GM18517 (cell line): ENCODE measurements at regions not wholly inside any gene's neighbourhood (a gene's known extent, or its start where the extent isn't known, plus 50 kb on each side); places are given as distances from the start of the nearest gene placed in this dataset.

Experiments
- ATAC-seq: cut with Tn5 transposase; IDR thresholded peaks from one replicate; pipeline ENCODE4 v1.9.1; 2021; ENCODE audit warnings: mild to moderate bottlenecking, moderate library complexity; ENCODE audit not compliant: unreplicated experiment

DNA sequence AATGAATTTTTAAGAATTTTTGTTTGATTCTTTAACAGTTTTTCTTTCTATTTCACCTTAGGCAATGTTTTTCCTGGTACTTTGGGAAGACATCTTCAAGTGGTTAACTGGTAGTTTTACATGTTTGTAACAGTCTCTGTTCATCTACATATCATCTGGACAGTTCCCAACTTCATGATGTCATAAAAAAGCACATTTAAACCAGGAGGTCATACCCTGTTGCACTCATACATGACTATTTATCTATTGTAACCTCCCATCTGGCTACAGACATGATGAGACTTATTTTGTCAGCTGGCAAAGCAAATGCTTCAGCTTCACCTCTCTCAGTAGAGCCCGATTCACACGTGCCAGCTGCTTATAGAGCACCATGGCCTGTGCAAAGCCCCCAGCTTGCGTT lies 99.8 kb upstream of the YPEL5 start:
- ATAC-seq, result no peak

DNA sequence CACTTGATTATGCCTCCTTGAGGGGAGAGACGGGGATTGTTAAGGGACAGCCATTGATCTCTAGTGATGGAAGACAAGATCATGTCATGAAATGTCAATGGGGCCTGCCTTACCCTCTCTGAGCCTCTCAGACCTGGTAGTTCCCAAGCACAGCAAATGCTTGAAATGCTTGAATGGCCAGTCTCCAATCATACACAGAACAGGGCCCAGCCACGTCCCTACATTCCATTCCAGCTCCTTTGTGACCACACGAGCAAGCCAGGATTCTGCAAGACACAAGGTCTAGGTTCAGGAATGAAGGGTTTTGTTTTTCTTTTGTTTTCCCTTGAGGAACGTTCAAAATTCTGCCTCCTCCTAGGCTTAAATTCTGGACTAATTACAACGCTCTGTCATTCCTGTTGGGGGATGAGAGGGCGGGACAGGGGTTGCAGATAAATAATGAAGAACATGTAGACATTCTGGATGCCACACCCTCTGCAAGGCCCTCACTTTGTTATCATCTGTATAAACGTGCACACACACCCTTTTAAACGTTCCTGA lies 98.1 kb upstream of the YPEL5 start:
- no peak for ATAC-seq

DNA sequence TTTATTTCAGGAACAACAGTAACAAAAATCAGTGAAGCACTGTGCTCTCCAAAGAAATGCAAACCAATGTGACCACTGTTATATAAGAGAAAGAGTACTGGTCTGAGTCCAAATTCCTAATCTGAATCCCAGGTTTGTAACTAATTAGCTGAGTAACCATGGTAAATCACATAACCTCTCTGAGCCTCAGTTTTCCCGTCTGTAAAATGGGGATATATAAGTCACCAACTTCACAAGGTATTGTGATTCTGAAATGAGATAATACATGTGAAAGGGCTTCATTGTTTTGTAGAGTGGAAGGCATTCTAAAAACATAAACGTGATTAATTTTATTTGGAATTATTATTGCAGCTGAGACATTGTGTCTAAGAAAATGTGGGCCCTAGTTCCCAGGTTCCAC lies 91.3 kb upstream of the YPEL5 start:
- no peak for ATAC-seq

GRCh38 chr2:30060562-30060961 lies 86.2 kb upstream of the YPEL5 start:
- ATAC-seq, result no peak

- ATAC-seq, result no peak
These were observed 78.7 kb upstream of the YPEL5 start for GRCh38 chr2:30068067-30068466.

DNA sequence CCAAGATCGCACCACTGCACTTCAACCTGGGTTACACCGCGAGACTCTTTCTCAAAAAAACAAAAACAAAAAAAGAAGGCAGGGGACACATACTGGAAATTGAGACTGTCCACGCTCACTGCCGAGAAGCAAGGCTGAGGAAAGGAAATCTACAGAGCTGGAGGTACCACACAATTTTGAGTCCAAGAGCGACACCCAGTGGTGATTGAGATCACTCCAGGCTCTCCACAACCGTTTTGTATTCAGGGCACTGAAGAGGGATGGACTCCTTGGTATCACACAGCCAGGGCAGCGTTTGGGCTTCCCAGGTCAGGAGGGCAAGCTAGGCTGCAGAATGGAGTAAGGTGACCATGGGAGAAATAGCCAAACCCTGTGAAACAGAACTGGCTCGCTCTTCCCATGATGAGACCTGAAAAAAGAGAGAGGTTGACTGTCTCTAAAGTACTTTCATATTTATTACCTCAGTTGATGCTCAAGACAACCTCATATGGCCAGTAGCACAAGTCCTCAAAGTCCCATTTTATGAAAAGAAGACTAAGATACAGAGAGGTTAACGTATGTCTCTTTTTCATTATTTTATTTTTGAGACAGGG lies 74.5 kb upstream of the YPEL5 start:
- no peak for ATAC-seq

GRCh38 chr2:30073523-30073922 lies 73.3 kb upstream of the YPEL5 start:
- ATAC-seq, result no peak

DNA sequence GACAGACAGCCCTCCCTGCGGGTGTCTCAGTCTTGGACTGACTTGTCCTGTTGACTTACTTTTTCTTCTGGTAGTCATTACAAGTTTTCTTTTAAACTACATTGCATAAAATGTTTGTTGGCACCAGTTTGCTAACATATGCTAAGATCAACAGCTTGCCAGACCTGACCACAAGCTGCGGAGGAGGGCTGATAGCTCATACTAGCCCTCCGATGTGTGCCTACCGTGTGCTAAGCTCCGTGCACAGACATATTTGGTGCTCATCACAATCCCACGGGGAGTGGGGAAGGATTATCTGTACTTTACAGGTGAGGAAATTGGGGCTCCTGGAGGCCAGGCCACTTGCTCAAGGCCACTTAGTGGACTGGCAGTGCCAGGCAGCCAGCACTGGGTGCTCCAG lies 72.8 kb upstream of the YPEL5 start:
- ATAC-seq, result no peak

DNA sequence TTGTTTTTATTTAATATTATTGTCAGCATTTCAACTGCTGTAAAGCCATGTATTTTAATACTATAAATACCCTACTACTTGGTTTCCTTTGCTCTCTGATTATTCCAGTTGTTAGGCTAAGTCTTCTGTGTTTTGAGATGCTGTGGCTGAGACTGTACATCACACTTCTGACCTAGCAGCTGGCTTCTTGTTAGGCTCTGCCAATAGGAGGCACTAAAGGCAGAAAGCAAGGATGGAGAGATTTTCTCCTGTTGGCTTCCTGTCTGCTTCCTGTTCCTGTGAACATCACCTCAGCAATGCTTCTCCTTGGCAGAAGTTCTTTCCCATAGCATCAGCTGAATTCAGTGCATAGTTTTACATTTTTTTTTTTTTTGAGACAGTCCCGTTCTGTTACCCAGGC lies 68.3 kb upstream of the YPEL5 start:
- ATAC-seq, result no peak

- no peak for ATAC-seq
These were observed 61.9 kb upstream of the YPEL5 start for GRCh38 chr2:30084915-30085314.

GRCh38 chr2:30089171-30089570 lies 57.6 kb upstream of the YPEL5 start:
- no peak for ATAC-seq

DNA sequence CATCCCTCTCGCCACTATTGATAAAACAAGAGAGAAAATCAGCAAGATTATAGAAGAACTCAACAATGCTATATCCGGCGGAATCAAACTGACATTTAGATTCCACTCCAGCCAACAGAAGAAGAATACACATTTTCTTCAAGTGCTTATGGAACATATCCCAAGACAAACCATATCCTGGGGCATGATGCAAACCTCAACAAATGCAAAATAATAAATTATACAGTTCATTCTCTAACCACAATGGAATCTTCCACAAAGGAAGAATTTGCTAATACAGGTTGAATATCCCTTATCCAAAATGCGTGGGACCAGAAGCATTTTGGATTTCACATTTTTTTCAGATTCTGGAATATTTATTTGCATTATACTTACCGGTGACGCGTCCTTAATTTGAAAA lies 51.4 kb upstream of the YPEL5 start:
- ATAC-seq, result no peak

DNA sequence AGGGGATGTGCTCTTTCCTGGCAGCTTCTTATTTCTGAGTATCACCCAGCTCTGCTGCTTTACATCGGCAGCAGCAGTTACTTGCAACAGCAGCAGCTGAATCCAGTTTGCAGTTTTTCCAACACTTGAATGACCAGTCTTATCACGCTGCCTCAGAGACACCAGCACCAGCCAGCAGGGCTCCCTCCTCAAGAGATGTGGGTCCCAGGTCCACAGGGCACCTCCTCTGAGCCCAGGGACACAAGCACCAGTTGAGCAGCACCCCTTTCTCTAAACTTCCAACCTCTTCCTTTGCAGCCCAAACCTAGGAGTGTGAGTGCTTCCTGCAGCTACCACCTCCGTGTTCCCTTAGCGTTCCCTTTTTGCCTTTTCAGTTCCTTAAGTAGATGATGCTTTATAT lies 50.4 kb upstream of the YPEL5 start:
- ATAC-seq, result no peak
